ENCODE measurements at regions not wholly inside any gene's neighbourhood (a gene's known extent, or its start where the extent isn't known, plus 50 kb on each side); places are given as distances from the start of the nearest gene placed in this dataset.

- DNase-seq = no peak
These were observed 200.6 kb upstream of the MAP3K7 start for GRCh38 chr6:90787446-90787845.

GRCh38 chr6:90780778-90781177 is 193.9 kb upstream of the MAP3K7 start:
- DNase-seq = no peak

GRCh38 chr6:90780141-90780540 is 193.3 kb upstream of the MAP3K7 start:
- DNase-seq = no peak

GRCh38 chr6:90778417-90779203 is 191.7 kb upstream of the MAP3K7 start:
- DNase-seq = no peak

GRCh38 chr6:90770778-90771177 is 183.9 kb upstream of the MAP3K7 start:
- no peak for DNase-seq

- no peak for DNase-seq
These were observed 179.0 kb upstream of the MAP3K7 start for GRCh38 chr6:90765895-90766294.

GRCh38 chr6:90765491-90765890 is 178.6 kb upstream of the MAP3K7 start:
- DNase-seq = no peak

- no peak for DNase-seq
These were observed 177.1 kb upstream of the MAP3K7 start for GRCh38 chr6:90764001-90764400.

- DNase-seq = no peak
These were observed 172.8 kb upstream of the MAP3K7 start for GRCh38 chr6:90759664-90760063.

- no peak for DNase-seq
These were observed 171.9 kb upstream of the MAP3K7 start for GRCh38 chr6:90758741-90759140.

- DNase-seq = no peak
These were observed 167.2 kb upstream of the MAP3K7 start for GRCh38 chr6:90753820-90754643.

GRCh38 chr6:90739802-90740201 is 152.9 kb upstream of the MAP3K7 start:
- DNase-seq = no peak

GRCh38 chr6:90739339-90739738 is 152.5 kb upstream of the MAP3K7 start:
- no peak for DNase-seq

- DNase-seq = no peak
These were observed 143.3 kb upstream of the MAP3K7 start for GRCh38 chr6:90730151-90730673.

- no peak for DNase-seq
These were observed 142.2 kb upstream of the MAP3K7 start for GRCh38 chr6:90729057-90729456.

- DNase-seq = no peak
These were observed 135.8 kb upstream of the MAP3K7 start for GRCh38 chr6:90722648-90723047.

- no peak for DNase-seq
These were observed 133.5 kb upstream of the MAP3K7 start for GRCh38 chr6:90720404-90720803.

GRCh38 chr6:90719321-90720195 is 132.7 kb upstream of the MAP3K7 start:
- no peak for DNase-seq

GRCh38 chr6:90716376-90716775 is 129.5 kb upstream of the MAP3K7 start:
- DNase-seq = no peak

GRCh38 chr6:90715093-90715655 is 128.3 kb upstream of the MAP3K7 start:
- peak in 1 of 58 donors; percentile 9 for DNase-seq

- no peak for DNase-seq
These were observed 127.4 kb upstream of the MAP3K7 start for GRCh38 chr6:90714319-90714718.

All from anterior cingulate cortex (tissue), 58 donors.